NCI-H345 treated with DMSO at 0.1 percent for 48 hours (cell line): ENCODE measurements at regions not wholly inside any gene's neighbourhood (a gene's known extent, or its start where the extent isn't known, plus 50 kb on each side); places are given as distances from the start of the nearest gene placed in this dataset.

Experiments used
- DNase-seq: peaks from one replicate; lab custom pipeline; 2025; ENCODE audit not compliant: unreplicated experiment; lab: John Stamatoyannopoulos, UW

GRCh38 chr20:61123751-61124368 is 128.2 kb upstream of the CDH4 start:
- DNase-seq: no peak

- no peak for DNase-seq
These were observed 127.0 kb upstream of the CDH4 start for GRCh38 chr20:61125076-61125475.

- no peak for DNase-seq
These were observed 126.4 kb upstream of the CDH4 start for GRCh38 chr20:61125546-61126180.

- DNase-seq: no peak
These were observed 125.5 kb upstream of the CDH4 start for GRCh38 chr20:61126369-61127195.

GRCh38 chr20:61127311-61128039 is 124.6 kb upstream of the CDH4 start:
- no peak for DNase-seq

GRCh38 chr20:61128701-61129269 is 123.3 kb upstream of the CDH4 start:
- no peak for DNase-seq

- no peak for DNase-seq
These were observed 122.8 kb upstream of the CDH4 start for GRCh38 chr20:61129311-61129710.

- DNase-seq: no peak
These were observed 121.9 kb upstream of the CDH4 start for GRCh38 chr20:61130156-61130555.

- DNase-seq: no peak
These were observed 120.1 kb upstream of the CDH4 start for GRCh38 chr20:61131944-61132343.

- no peak for DNase-seq
These were observed 118.5 kb upstream of the CDH4 start for GRCh38 chr20:61133611-61134010.

- DNase-seq: no peak
These were observed 117.6 kb upstream of the CDH4 start for GRCh38 chr20:61134296-61135030.

- no peak for DNase-seq
These were observed 116.8 kb upstream of the CDH4 start for GRCh38 chr20:61135266-61135665.

GRCh38 chr20:61135968-61136367 is 116.1 kb upstream of the CDH4 start:
- DNase-seq: no peak

GRCh38 chr20:61138566-61138965 is 113.5 kb upstream of the CDH4 start:
- DNase-seq: no peak

GRCh38 chr20:61139031-61139430 is 113.0 kb upstream of the CDH4 start:
- no peak for DNase-seq

- no peak for DNase-seq
These were observed 111.5 kb upstream of the CDH4 start for GRCh38 chr20:61140576-61140975.

GRCh38 chr20:61146023-61146422 is 106.0 kb upstream of the CDH4 start:
- DNase-seq: no peak

GRCh38 chr20:61149636-61150035 is 102.4 kb upstream of the CDH4 start:
- no peak for DNase-seq

- no peak for DNase-seq
These were observed 94.8 kb upstream of the CDH4 start for GRCh38 chr20:61157301-61157700.

GRCh38 chr20:61159957-61160686 is 91.9 kb upstream of the CDH4 start:
- DNase-seq: no peak
